Neural progenitor cell (in vitro differentiated cells): ENCODE measurements at regions not wholly inside any gene's neighbourhood (a gene's known extent, or its start where the extent isn't known, plus 50 kb on each side); places are given as distances from the start of the nearest gene placed in this dataset.

Experiments used
- EZH2 ChIP-seq: fragments of 200-600 bp; sonication (generic); IDR thresholded peaks from 2 replicates; pipeline ENCODE4 v1.6.1; 2017; ENCODE audit warnings: antibody characterized with exemption, mild to moderate bottlenecking, moderate library complexity
- EZH2phosphoT487 ChIP-seq: fragments of 200-600 bp; sonication (generic); IDR thresholded peaks from 2 replicates; pipeline ENCODE4 v1.6.1; 2017; ENCODE audit warnings: antibody characterized with exemption
- TF ChIP-seq, protein P1 (sequence below): fragments of 200-600 bp; sonication (generic); IDR thresholded peaks from 2 replicates; pipeline ENCODE4 v1.5.1; 2017; ENCODE audit warnings: antibody characterized with exemption, mild to moderate bottlenecking

DNA sequence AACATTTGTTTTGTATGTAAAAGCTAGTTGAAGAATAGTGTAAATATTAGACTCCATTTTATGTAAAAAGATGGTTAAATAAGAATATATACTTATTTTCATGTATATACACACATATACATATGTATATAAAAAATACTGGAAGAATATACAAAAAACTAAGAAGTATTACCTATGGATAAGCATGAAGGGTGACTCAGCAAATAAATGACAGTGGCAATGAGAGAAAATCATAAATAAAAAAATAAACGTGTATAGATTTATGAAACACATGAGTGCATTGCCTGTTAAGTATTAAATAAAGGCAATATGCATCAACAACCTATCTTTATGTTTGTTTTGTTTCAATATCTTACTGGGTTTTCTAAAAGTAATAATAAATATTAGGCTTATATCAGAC is 435.3 kb downstream of the CYLC2 start:
- TF ChIP-seq, protein P1, sequence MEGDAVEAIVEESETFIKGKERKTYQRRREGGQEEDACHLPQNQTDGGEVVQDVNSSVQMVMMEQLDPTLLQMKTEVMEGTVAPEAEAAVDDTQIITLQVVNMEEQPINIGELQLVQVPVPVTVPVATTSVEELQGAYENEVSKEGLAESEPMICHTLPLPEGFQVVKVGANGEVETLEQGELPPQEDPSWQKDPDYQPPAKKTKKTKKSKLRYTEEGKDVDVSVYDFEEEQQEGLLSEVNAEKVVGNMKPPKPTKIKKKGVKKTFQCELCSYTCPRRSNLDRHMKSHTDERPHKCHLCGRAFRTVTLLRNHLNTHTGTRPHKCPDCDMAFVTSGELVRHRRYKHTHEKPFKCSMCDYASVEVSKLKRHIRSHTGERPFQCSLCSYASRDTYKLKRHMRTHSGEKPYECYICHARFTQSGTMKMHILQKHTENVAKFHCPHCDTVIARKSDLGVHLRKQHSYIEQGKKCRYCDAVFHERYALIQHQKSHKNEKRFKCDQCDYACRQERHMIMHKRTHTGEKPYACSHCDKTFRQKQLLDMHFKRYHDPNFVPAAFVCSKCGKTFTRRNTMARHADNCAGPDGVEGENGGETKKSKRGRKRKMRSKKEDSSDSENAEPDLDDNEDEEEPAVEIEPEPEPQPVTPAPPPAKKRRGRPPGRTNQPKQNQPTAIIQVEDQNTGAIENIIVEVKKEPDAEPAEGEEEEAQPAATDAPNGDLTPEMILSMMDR, result no peak
- TF ChIP-seq EZH2 (no peak), EZH2phosphoT487 (no peak)
